ENCODE measurements at regions not wholly inside any gene's neighbourhood (a gene's known extent, or its start where the extent isn't known, plus 50 kb on each side); places are given as distances from the start of the nearest gene placed in this dataset.
"Not testable (repeated sequence)": the region's sequence is repeated elsewhere in the genome, so short reads cannot be mapped to it uniquely, and the experiment has no call there.

DNA sequence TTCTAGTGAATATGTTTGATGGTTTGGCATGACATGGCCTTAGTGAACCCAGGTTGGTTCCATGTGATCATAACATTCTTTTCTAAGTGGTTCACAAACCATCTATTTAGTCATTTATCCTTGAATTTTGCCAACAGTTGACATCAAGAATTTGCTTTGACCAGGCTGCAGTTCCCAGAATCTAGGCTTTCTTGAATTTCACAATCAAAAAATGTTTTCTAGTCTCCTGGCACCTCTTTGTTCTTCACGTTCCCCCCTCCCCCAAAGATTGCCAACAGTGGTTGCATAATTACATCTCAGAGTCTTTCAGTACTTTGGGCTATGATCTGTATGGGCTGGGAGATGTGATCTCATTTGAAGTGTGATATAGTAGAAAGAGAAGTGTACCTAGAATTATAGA, 124.0 kb downstream of the GATA6 start:
- no peaks in the 10 kb centered on the region for H3K4me1 ChIP-seq (ENCODE audit: control insufficient read depth in 2 of 2, insufficient read depth in 2 of 2, low read length in 1 of 2)
- H3K27ac ChIP-seq (ENCODE audit: low read depth in 2 of 2, low read length in 1 of 2) = no peak overlapping the region
- no peaks in the 10 kb centered on the region for H3K9me3 ChIP-seq (ENCODE audit: control insufficient read depth in 2 of 2, insufficient read depth in 1 of 2, low read depth in 1 of 2, low read length in 1 of 2)
- WGBS, 2 donors = 18 to 25% methylated on average over 1 of the region's 1 CpG
- H3K4me3 ChIP-seq (ENCODE audit: low read depth in 1 of 2, low read length in 2 of 2) = no peak overlapping the region
- H3K27me3 ChIP-seq (ENCODE audit: control insufficient read depth in 1 of 2, insufficient read depth in 2 of 2, low read length in 2 of 2) = no peaks in the 10 kb centered on the region
- no peaks in the 10 kb centered on the region for H3K36me3 ChIP-seq (ENCODE audit: control insufficient read depth in 2 of 2, insufficient read depth in 2 of 2, low read length in 1 of 2)

DNA sequence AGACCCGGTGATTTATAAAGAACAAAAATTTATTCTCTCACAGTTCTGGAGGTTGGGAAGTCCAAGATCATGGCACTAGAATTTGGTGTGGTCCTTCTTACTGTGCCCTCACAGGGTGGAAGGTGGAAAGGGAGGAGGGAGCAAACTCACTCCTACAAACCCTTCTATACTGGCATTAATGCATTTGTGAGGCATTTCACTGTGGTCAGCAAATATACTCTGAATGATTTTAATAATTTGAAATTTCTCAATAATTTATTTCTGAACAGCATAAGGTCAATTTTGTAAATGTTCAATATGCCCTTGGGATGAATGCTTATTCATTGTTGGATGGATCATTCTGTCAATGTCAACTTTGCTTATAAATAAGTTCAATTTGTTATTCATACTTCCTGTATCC, 120.6 kb downstream of the GATA6 start:
- H3K4me3 ChIP-seq (ENCODE audit: low read depth in 1 of 2, low read length in 2 of 2) = no peak overlapping the region
- H3K4me1 ChIP-seq (ENCODE audit: control insufficient read depth in 2 of 2, insufficient read depth in 2 of 2, low read length in 1 of 2) = peaks cover 0 to 4% of the 10 kb centered on the region in 2 donors
- H3K27ac ChIP-seq (ENCODE audit: low read depth in 2 of 2, low read length in 1 of 2) = no peak overlapping the region
- H3K36me3 ChIP-seq (ENCODE audit: control insufficient read depth in 2 of 2, insufficient read depth in 2 of 2, low read length in 1 of 2) = no peaks in the 10 kb centered on the region
- no peaks in the 10 kb centered on the region for H3K27me3 ChIP-seq (ENCODE audit: control insufficient read depth in 1 of 2, insufficient read depth in 2 of 2, low read length in 2 of 2)
- no peaks in the 10 kb centered on the region for H3K9me3 ChIP-seq (ENCODE audit: control insufficient read depth in 2 of 2, insufficient read depth in 1 of 2, low read depth in 1 of 2, low read length in 1 of 2)
- WGBS, 2 donors = 95 to 97% methylated on average over 1 of the region's 1 CpG

DNA sequence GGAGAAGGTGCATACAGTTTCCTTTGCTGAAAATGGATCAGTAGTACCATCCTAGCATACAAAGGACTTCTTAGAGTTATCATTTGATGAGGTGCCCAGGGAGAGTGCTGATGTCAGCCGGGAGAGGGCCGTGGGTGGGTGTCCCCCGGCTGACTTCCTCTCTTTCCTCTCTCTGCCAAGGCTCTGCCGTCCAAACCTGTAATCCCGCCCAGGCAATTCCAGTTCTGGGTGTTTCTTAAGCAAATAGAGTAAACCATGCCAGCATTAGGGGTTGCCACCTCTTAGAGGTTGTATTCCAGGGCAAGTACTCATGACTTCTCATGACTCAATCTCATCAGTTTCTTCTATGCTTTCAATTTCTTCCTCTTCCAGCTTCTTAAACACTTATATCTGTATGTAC, 117.2 kb downstream of the GATA6 start:
- WGBS, 2 donors = 12 to 15% methylated on average over 5 of the region's 5 CpGs
- H3K4me3 ChIP-seq (ENCODE audit: low read depth in 1 of 2, low read length in 2 of 2) = peak overlapping the region in 1 of 2 donors; percentile 1
- H3K27ac ChIP-seq (ENCODE audit: low read depth in 2 of 2, low read length in 1 of 2) = peak overlapping the region; percentile 59 to 60

DNA sequence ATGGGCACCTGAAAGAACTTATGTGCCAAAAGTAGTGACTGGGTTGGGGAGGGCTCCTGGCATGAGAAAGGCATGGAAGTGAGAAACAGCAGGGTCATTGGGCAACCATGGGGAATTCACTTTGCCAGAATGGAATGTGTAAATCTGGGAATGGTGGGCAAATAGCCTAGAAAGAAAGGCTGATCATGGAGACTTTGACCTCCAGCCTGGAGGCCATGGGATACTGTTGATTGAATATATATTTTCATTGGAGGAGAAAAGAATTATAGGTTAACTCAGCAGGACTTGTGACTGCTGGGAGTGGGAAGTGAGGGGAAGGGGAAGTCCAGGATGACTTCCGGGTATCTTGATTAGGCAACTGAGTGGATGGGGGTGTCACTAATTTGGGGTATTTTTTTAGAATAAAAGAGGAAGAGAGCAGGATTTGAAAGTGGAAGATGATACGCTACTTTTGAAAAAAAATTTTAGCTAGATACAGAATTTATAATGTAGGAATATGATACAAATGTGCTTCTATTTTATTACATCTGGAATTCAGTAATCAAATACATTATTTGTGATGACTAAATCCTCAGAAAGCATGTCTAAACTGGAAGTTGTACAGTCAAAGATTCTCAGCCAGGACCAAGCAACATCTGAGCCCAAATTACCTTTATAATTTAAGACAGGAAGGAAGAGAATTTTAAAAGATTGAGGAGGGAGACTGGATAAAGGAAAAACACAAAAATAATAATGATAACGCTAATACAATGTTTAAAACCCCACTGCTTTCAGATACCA, 116.2 kb downstream of the GATA6 start:
- Histone ChIP-seq H3K27me3 (ENCODE audit: control insufficient read depth in 1 of 2, insufficient read depth in 2 of 2, low read length in 2 of 2) (no peaks in the 10 kb centered on the region), H3K27ac (ENCODE audit: low read depth in 2 of 2, low read length in 1 of 2) (peak overlapping the region in 1 of 2 donors; percentile 22), H3K9me3 (ENCODE audit: control insufficient read depth in 2 of 2, insufficient read depth in 1 of 2, low read depth in 1 of 2, low read length in 1 of 2) (no peaks in the 10 kb centered on the region), H3K4me3 (ENCODE audit: low read depth in 1 of 2, low read length in 2 of 2) (no peak overlapping the region), H3K4me1 (ENCODE audit: control insufficient read depth in 2 of 2, insufficient read depth in 2 of 2, low read length in 1 of 2) (peaks cover 0 to 6% of the 10 kb centered on the region in 2 donors), H3K36me3 (ENCODE audit: control insufficient read depth in 2 of 2, insufficient read depth in 2 of 2, low read length in 1 of 2) (no peaks in the 10 kb centered on the region)
- 28 to 43% methylated on average over 3 of the region's 3 CpGs for WGBS, 2 donors

More for the DNA sequence above, 117.2 kb downstream of the GATA6 start:
- H3K27me3 ChIP-seq (ENCODE audit: control insufficient read depth in 1 of 2, insufficient read depth in 2 of 2, low read length in 2 of 2) = no peaks in the 10 kb centered on the region
- no peaks in the 10 kb centered on the region for H3K9me3 ChIP-seq (ENCODE audit: control insufficient read depth in 2 of 2, insufficient read depth in 1 of 2, low read depth in 1 of 2, low read length in 1 of 2)
- H3K36me3 ChIP-seq (ENCODE audit: control insufficient read depth in 2 of 2, insufficient read depth in 2 of 2, low read length in 1 of 2) = no peaks in the 10 kb centered on the region
- peaks cover 0 to 6% of the 10 kb centered on the region in 2 donors for H3K4me1 ChIP-seq (ENCODE audit: control insufficient read depth in 2 of 2, insufficient read depth in 2 of 2, low read length in 1 of 2)

DNA sequence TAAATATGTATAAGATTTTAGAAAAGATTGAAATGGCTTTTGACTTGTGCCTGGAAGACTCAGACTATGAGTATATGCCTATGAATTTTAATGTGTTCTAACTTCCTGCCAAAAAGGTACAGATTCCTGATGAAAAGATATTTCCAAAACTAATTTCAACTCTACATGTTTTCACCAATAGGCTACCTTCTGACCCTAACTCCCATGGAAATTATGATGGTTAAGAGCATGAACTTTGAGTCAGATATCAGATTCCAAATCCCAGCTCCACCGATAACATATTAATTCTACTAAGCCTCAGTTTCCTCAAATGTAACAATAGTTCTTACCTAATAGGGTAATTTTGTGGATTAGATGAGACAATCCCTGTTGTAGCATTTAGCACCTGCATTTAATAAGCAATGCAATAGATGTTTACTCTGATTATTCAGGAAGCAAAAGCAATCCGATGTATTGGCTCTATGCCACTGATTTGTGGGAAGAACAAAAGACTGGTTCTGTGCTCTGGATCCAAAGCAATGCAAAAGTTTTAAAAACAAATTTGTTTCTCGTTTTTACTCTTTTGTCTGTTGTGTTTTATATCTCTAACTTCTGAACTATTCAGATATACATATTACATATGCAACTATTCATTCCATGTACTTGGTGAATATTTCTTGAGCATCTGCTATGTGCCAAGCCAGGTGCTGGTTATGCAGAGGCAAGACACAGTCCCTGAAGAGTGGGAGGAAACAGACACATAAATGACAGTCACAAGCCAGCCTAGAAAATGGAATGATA, 115.4 kb downstream of the GATA6 start:
- Histone ChIP-seq H3K4me3 (ENCODE audit: low read depth in 1 of 2, low read length in 2 of 2) (no peak overlapping the region), H3K36me3 (ENCODE audit: control insufficient read depth in 2 of 2, insufficient read depth in 2 of 2, low read length in 1 of 2) (no peaks in the 10 kb centered on the region), H3K27ac (ENCODE audit: low read depth in 2 of 2, low read length in 1 of 2) (peak overlapping the region in 1 of 2 donors; percentile 22), H3K4me1 (ENCODE audit: control insufficient read depth in 2 of 2, insufficient read depth in 2 of 2, low read length in 1 of 2) (peaks cover 0 to 6% of the 10 kb centered on the region in 2 donors), H3K9me3 (ENCODE audit: control insufficient read depth in 2 of 2, insufficient read depth in 1 of 2, low read depth in 1 of 2, low read length in 1 of 2) (no peaks in the 10 kb centered on the region), H3K27me3 (ENCODE audit: control insufficient read depth in 1 of 2, insufficient read depth in 2 of 2, low read length in 2 of 2) (no peaks in the 10 kb centered on the region)
- 40 to 46% methylated on average over 3 of the region's 3 CpGs for WGBS, 2 donors

DNA sequence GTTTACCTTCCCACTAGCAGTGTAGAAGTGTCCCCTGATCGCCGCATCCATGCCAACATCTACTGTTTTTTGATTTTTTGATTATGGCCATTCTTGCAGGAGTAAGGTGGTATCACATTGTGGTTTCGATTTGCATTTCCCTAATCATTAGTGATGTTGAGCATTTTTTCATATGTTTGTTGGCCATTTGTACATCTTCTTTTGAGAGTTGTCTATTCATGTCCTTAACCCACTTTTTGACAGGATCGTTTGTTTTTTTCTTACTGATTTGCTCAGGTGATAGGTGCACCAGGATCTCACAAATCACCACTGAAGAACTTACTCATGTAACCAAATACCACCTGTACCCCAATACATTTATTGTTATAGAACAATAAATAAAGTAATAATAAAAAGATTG, 114.5 kb downstream of the GATA6 start:
- WGBS, 2 donors = 95 to 97% methylated on average over 4 of the region's 4 CpGs
- not testable (repeated sequence) for H3K4me1 ChIP-seq (ENCODE audit: control insufficient read depth in 2 of 2, insufficient read depth in 2 of 2, low read length in 1 of 2); H3K9me3 ChIP-seq (ENCODE audit: control insufficient read depth in 2 of 2, insufficient read depth in 1 of 2, low read depth in 1 of 2, low read length in 1 of 2); H3K36me3 ChIP-seq (ENCODE audit: control insufficient read depth in 2 of 2, insufficient read depth in 2 of 2, low read length in 1 of 2); H3K27ac ChIP-seq (ENCODE audit: low read depth in 2 of 2, low read length in 1 of 2); H3K4me3 ChIP-seq (ENCODE audit: low read depth in 1 of 2, low read length in 2 of 2); H3K27me3 ChIP-seq (ENCODE audit: control insufficient read depth in 1 of 2, insufficient read depth in 2 of 2, low read length in 2 of 2)

DNA sequence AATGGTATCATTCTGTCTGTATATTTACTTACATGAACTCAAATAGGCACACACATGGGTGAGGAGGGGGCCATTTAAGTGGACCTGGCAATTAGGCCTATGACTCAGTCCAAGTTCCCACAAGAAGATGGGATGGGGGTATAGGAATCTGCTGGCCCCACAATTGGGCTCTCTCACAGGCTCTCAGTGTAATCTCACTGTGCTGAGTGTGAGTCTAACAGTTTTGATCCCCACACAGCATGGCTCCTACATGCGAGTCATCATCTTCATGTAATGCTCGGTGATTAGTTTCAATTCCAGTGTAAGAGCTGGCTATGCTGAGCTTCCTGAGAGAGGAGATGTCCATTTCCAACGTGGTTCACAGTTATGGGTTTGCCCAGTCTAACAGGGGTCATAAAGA, 114.0 kb downstream of the GATA6 start:
- Histone ChIP-seq H3K4me3 (ENCODE audit: low read depth in 1 of 2, low read length in 2 of 2) (no peak overlapping the region), H3K27me3 (ENCODE audit: control insufficient read depth in 1 of 2, insufficient read depth in 2 of 2, low read length in 2 of 2) (no peaks in the 10 kb centered on the region), H3K27ac (ENCODE audit: low read depth in 2 of 2, low read length in 1 of 2) (no peak overlapping the region), H3K36me3 (ENCODE audit: control insufficient read depth in 2 of 2, insufficient read depth in 2 of 2, low read length in 1 of 2) (no peaks in the 10 kb centered on the region), H3K9me3 (ENCODE audit: control insufficient read depth in 2 of 2, insufficient read depth in 1 of 2, low read depth in 1 of 2, low read length in 1 of 2) (no peaks in the 10 kb centered on the region), H3K4me1 (ENCODE audit: control insufficient read depth in 2 of 2, insufficient read depth in 2 of 2, low read length in 1 of 2) (peaks cover 0 to 6% of the 10 kb centered on the region in 2 donors)
- WGBS, 2 donors = 78 to 82% methylated on average over 3 of the region's 3 CpGs

DNA sequence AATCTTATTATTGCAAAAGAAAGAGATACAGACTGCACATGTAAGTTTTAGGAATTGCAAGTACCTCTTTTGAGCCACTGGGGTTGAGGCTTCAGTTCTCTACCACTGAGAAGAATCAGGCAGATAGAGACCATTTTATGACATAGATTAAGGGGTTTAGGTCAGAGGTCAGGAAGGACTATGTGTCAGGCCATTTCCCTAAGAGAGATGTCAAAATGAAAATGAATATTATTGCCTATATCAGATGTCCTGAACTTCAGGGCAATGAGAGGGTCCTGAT, 113.7 kb downstream of the GATA6 start:
- H3K4me1 ChIP-seq (ENCODE audit: control insufficient read depth in 2 of 2, insufficient read depth in 2 of 2, low read length in 1 of 2) = peaks cover 0 to 6% of the 10 kb centered on the region in 2 donors

DNA sequence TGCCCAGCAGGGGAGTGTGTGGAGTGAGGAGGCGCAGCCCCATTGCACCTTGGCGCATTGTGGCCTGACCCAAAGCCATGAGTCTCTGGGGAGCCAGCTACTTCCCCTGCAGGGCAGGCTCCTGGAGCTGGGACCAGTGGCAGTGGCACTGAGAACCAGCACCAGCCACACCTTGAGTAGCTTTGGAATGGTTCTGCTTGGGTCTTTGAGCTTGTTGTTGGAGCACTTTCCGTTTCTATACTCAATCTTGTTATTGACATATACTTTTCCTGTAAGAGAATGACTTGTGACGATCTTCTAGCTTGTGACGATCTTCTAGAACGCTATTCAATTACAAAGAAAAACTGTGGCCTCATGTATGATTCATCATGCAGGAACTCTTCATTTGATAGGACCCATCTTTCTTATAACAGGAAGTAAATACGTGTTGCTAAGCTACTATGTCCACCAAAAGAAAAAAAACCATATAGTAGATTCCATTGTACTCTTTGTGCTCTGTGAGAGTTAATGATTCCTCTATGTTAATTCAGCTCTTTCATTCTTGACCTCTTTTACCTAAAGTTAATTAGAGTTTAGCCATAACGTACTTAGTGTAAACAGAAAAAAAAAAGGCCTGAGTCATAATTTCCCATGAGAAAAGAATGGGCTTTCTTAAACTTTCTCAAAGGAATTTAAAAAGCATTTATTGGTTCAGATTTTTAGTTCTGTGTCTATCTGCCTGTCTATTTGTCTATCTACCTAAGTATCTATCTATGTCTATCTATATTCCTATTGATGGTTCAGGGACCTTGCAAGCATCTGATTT, 113.1 kb downstream of the GATA6 start:
- Histone ChIP-seq H3K27me3 (ENCODE audit: control insufficient read depth in 1 of 2, insufficient read depth in 2 of 2, low read length in 2 of 2) (no peaks in the 10 kb centered on the region), H3K36me3 (ENCODE audit: control insufficient read depth in 2 of 2, insufficient read depth in 2 of 2, low read length in 1 of 2) (no peaks in the 10 kb centered on the region), H3K27ac (ENCODE audit: low read depth in 2 of 2, low read length in 1 of 2) (peak overlapping the region in 1 of 2 donors; percentile 5), H3K9me3 (ENCODE audit: control insufficient read depth in 2 of 2, insufficient read depth in 1 of 2, low read depth in 1 of 2, low read length in 1 of 2) (no peaks in the 10 kb centered on the region), H3K4me3 (ENCODE audit: low read depth in 1 of 2, low read length in 2 of 2) (no peak overlapping the region), H3K4me1 (ENCODE audit: control insufficient read depth in 2 of 2, insufficient read depth in 2 of 2, low read length in 1 of 2) (peaks cover 0 to 6% of the 10 kb centered on the region in 2 donors)
- WGBS, 2 donors = 37 to 45% methylated on average over 8 of the region's 8 CpGs

More for the DNA sequence above, 113.7 kb downstream of the GATA6 start:
- Histone ChIP-seq H3K9me3 (ENCODE audit: control insufficient read depth in 2 of 2, insufficient read depth in 1 of 2, low read depth in 1 of 2, low read length in 1 of 2) (no peaks in the 10 kb centered on the region), H3K27me3 (ENCODE audit: control insufficient read depth in 1 of 2, insufficient read depth in 2 of 2, low read length in 2 of 2) (no peaks in the 10 kb centered on the region), H3K36me3 (ENCODE audit: control insufficient read depth in 2 of 2, insufficient read depth in 2 of 2, low read length in 1 of 2) (no peaks in the 10 kb centered on the region), H3K27ac (ENCODE audit: low read depth in 2 of 2, low read length in 1 of 2) (no peak overlapping the region), H3K4me3 (ENCODE audit: low read depth in 1 of 2, low read length in 2 of 2) (no peak overlapping the region)

Measured in esophagus (tissue), 2 donors.